Body of pancreas (tissue), 4 donors: ENCODE measurements at regions not wholly inside any gene's neighbourhood (a gene's known extent, or its start where the extent isn't known, plus 50 kb on each side); places are given as distances from the start of the nearest gene placed in this dataset.
"Not testable (repeated sequence)": the region's sequence is repeated elsewhere in the genome, so short reads cannot be mapped to it uniquely, and the experiment has no call there.

Source experiments
- ATAC-seq: fragments of 150-250 bp; one replicate; pipeline ENCODE4 v1.9.1; 2016
- DNase-seq, 4 donors: peaks; one replicate each; pipeline ENCODE4 v3.0.0-alpha.2; 2019
- H3K27ac ChIP-seq, 4 donors: fragments of 200-600 bp; sonication (generic); 1 replicate in 3 of 4; 2 replicates in 1 of 4; pipeline versions ENCODE4 v1.5.1 to v1.6.1; 2016 to 2019; ENCODE audit warnings: mild to moderate bottlenecking in 1 of 4, mixed read lengths in 1 of 4, moderate library complexity in 1 of 4
- H3K27me3 ChIP-seq, 2 donors: fragments of 200-600 bp; sonication (generic); one replicate each; pipeline ENCODE4 v1.6.0; 2016; ENCODE audit warnings: mild to moderate bottlenecking in 1 of 2
- H3K36me3 ChIP-seq, 2 donors: fragments of 200-600 bp; sonication (generic); replicated peaks in 1 of 2; 2 replicates each; pipeline ENCODE4 v1.5.1; 2016; ENCODE audit warnings: low read depth in 2 of 2; ENCODE audit not compliant: insufficient read depth in 1 of 2
- H3K4me1 ChIP-seq: fragments of 200-600 bp; sonication (generic); one replicate; pipeline ENCODE4 v1.6.0; 2016
- H3K4me3 ChIP-seq, 2 donors: fragments of 200-600 bp; sonication (generic); 1 replicate in 1 of 2; 2 replicates in 1 of 2; pipeline ENCODE4 v1.5.1; 2016 to 2019
- H3K9me3 ChIP-seq, 3 donors: fragments of 200-600 bp; sonication (generic); 1 replicate in 2 of 3; 2 replicates in 1 of 3; pipeline ENCODE4 v1.5.1; 2016
- POLR2A ChIP-seq, 3 donors: fragments of 450-650 bp; IDR thresholded peaks; one replicate each; pipeline ENCODE4 v1.6.1; 2016; ENCODE audit warnings: antibody characterized with exemption in 3 of 3, mild to moderate bottlenecking in 2 of 3
- WGBS, 2 donors: methylation state at CpG; one replicate each; pipeline ENCODE4 v1.1.5; 2017; 5-methylcytosine and 5-hydroxymethylcytosine counted together
- intact Hi-C: fragments of 100-400 bp; cut with DNase I; formaldehyde crosslinking; loops from one replicate; pipeline ENCODE4 v1.15.1; 2023
- TF ChIP-seq, protein P1 (sequence below), 7 experiments: fragments of 450-650 bp in 4 of 7; fragments of 200-600 bp in 3 of 7; sonication (generic) in 3 of 7; IDR thresholded peaks; one replicate each; pipeline ENCODE4 v1.5.1; 2016 to 2019; ENCODE audit warnings: antibody characterized with exemption in 7 of 7

DNA sequence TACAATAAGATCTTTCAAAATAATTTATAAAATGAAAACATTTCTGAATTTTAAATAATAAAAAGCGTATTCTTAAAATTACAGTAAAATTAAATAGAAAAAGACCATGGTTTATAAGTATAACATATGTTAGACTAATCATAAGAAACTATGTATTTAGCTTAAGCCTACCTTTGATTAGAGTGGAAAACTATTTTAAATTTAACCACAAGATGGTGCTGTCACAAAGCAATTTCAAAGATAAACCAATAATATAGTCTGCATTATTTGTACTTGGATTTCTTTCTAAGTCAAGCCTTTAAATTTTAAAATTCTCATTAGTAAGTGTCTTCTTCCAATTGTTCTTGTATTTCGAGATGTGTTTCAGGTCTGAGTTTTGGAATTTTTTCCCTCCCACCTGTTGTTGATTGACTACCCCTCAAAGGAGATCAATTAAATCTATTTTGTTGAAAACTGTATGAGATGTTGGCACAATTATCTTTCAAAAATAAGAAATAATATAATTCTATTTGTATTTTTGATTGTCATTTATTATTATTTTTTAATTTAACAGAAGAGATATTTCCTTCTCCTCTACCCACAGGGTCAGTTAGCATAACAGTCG is 459.8 kb downstream of the KCNT2 start:
- 33 to 37% methylated on average over 3 of the region's 3 CpGs for WGBS, 2 donors
- no peaks in the 10 kb centered on the region for H3K36me3 ChIP-seq
- no peak overlapping the region for H3K4me3 ChIP-seq
- DNase-seq (no peak), ATAC-seq (no peak)
- H3K27me3 ChIP-seq = no peaks in the 10 kb centered on the region
- peaks cover 4% of the 10 kb centered on the region for H3K4me1 ChIP-seq
- H3K9me3 ChIP-seq = no peaks in the 10 kb centered on the region
- no peak overlapping the region for H3K27ac ChIP-seq
- intact Hi-C loops = no loop called here
- TF ChIP-seq POLR2A (IDR thresholded peaks at IDR 0.05) = no peak
- TF ChIP-seq, protein P1, sequence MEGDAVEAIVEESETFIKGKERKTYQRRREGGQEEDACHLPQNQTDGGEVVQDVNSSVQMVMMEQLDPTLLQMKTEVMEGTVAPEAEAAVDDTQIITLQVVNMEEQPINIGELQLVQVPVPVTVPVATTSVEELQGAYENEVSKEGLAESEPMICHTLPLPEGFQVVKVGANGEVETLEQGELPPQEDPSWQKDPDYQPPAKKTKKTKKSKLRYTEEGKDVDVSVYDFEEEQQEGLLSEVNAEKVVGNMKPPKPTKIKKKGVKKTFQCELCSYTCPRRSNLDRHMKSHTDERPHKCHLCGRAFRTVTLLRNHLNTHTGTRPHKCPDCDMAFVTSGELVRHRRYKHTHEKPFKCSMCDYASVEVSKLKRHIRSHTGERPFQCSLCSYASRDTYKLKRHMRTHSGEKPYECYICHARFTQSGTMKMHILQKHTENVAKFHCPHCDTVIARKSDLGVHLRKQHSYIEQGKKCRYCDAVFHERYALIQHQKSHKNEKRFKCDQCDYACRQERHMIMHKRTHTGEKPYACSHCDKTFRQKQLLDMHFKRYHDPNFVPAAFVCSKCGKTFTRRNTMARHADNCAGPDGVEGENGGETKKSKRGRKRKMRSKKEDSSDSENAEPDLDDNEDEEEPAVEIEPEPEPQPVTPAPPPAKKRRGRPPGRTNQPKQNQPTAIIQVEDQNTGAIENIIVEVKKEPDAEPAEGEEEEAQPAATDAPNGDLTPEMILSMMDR (IDR thresholded peaks at IDR 0.05) = peak; percentile 28 to 69 (median 57)

DNA sequence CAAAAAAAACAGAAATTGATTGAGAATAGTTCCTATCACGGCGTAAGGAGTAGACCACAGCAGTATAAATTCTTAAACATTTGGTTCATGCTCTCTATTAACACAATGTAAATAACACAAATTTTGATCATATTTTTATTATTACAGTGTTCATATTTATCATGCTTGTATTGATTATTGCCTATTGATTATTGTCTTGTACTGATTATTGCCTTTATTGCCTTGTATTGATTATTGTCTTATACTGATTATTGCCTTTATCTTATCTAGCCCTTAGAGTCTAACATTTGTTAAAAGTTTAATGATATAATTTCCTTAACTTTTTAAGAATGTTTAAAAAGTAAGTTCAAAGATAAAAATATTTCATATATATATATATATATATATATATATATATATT is 460.7 kb downstream of the KCNT2 start:
- 94 to 97% methylated on average over 2 of the region's 2 CpGs for WGBS, 2 donors
- H3K27me3 ChIP-seq = no peaks in the 10 kb centered on the region

DNA sequence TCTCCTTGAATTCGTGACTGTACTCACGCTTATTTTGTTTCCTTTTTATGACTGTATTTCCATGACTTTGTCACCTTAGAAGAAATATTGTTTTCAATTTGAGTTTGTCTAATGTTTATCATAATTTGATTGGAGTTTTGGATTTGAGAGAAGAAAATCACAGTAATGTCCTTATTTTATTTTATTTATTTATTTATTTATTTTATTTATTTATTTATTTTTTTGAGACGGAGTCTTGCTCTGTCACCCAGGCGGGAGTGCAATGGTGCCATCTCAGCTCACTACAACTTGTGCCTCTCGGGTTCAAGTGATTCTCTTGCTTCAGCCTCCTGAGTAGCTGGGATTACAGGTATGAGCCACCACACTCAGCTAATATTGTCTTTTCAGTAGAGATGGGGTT is 463.1 kb downstream of the KCNT2 start:
- H3K9me3 ChIP-seq, H3K27ac ChIP-seq, intact Hi-C loops, DNase-seq, H3K36me3 ChIP-seq, ATAC-seq, H3K4me1 ChIP-seq, H3K4me3 ChIP-seq, H3K27me3 ChIP-seq: not testable (repeated sequence)
- 83 to 89% methylated on average over 5 of the region's 5 CpGs for WGBS, 2 donors

More for the DNA sequence above, 460.7 kb downstream of the KCNT2 start:
- Histone ChIP-seq H3K4me1 (peaks cover 4% of the 10 kb centered on the region), H3K4me3 (no peak overlapping the region), H3K36me3 (no peaks in the 10 kb centered on the region), H3K9me3 (no peaks in the 10 kb centered on the region), H3K27ac (no peak overlapping the region)
- ATAC-seq (no peak), DNase-seq (no peak)
- intact Hi-C loops = no loop called here
- TF ChIP-seq POLR2A (IDR thresholded peaks at IDR 0.05) = no peak
- TF ChIP-seq, protein P1 (IDR thresholded peaks at IDR 0.05) = no peak

DNA sequence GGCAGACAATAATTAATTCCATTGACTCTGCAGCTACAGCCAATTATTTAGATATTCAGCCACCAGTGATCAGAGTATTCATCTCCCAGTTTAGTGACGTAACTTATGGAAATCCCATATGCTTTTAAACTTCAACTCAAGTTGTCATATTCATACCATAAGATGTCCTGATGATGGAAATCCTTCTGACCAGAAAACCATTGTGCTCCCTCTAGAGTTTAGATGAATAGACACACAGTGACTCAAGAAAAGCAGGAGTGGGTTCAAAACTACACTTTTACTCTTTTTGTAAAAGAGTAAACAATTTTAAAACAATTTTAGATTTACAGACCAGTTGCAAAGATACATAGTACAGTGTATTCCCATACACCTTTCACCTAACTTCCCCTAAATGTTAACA is 463.7 kb downstream of the KCNT2 start:
- no peaks in the 10 kb centered on the region for H3K4me1 ChIP-seq
- intact Hi-C loops = loop anchor here (5.0 kb wide), 1 partner anchor 518 kb away; no protein-coding TSS in a partner anchor
- no peaks in the 10 kb centered on the region for H3K36me3 ChIP-seq
- no peaks in the 10 kb centered on the region for H3K27me3 ChIP-seq
- ATAC-seq (no peak), DNase-seq (no peak)
- no peaks in the 10 kb centered on the region for H3K9me3 ChIP-seq
- WGBS, 2 donors = 61 to 65% methylated on average over 1 of the region's 1 CpG
- TF ChIP-seq, protein P1 (IDR thresholded peaks at IDR 0.05) = no peak
- no peak for TF ChIP-seq POLR2A (IDR thresholded peaks at IDR 0.05)
- H3K4me3 ChIP-seq = no peak overlapping the region
- no peak overlapping the region for H3K27ac ChIP-seq

DNA sequence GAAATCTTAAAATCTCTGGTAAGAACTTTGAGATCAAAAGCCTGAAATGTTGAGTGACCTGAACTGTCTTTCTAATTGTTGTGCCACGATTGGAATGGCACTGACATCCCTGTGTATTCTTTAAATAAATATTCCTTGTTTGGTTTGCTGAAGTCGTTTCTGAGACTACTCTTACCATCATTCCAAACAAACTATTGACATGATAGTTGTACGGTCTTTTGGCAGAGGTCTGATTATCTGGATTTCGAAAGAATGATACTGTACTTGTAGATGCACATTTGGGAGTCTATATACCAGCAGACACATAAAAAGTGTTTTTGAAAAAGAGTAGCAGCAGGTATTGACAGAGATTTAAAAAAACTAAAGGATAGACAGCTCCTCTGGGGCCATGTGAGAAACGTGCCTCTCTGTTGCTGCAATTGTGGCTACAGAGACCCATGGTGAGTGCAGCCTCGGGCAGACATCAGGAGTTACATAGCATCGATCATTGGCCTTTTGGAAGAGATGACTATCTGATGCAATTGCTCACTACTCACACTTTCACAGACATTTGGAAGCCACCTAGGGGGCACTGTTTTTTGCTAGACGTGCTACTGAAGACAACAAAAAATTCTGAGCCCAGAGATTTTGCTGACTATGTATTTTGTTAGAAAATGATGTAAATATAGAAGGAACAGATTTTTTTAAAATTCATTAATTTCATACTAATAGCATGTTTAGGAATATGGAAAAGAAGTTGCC is 464.5 kb downstream of the KCNT2 start:
- ATAC-seq = no peak
- 34 to 42% methylated on average over 8 of the region's 8 CpGs for WGBS, 2 donors
- Histone ChIP-seq H3K4me1 (no peaks in the 10 kb centered on the region), H3K4me3 (no peak overlapping the region), H3K27ac (no peak overlapping the region), H3K27me3 (no peaks in the 10 kb centered on the region), H3K36me3 (no peaks in the 10 kb centered on the region), H3K9me3 (no peaks in the 10 kb centered on the region)
- intact Hi-C loops = loop anchor here (5.0 kb wide), 1 partner anchor 519 kb away; no protein-coding TSS in a partner anchor
- TF ChIP-seq, protein P1 (IDR thresholded peaks at IDR 0.05) = no peak
- TF ChIP-seq POLR2A (IDR thresholded peaks at IDR 0.05) = no peak
- no peak for DNase-seq
